ENCODE measurements at regions not wholly inside any gene's neighbourhood (a gene's known extent, or its start where the extent isn't known, plus 50 kb on each side); places are given as distances from the start of the nearest gene placed in this dataset.

- TF ChIP-seq, protein P1, sequence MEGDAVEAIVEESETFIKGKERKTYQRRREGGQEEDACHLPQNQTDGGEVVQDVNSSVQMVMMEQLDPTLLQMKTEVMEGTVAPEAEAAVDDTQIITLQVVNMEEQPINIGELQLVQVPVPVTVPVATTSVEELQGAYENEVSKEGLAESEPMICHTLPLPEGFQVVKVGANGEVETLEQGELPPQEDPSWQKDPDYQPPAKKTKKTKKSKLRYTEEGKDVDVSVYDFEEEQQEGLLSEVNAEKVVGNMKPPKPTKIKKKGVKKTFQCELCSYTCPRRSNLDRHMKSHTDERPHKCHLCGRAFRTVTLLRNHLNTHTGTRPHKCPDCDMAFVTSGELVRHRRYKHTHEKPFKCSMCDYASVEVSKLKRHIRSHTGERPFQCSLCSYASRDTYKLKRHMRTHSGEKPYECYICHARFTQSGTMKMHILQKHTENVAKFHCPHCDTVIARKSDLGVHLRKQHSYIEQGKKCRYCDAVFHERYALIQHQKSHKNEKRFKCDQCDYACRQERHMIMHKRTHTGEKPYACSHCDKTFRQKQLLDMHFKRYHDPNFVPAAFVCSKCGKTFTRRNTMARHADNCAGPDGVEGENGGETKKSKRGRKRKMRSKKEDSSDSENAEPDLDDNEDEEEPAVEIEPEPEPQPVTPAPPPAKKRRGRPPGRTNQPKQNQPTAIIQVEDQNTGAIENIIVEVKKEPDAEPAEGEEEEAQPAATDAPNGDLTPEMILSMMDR (IDR thresholded peaks at IDR 0.05) = no peak
- no peak for TF ChIP-seq POLR2A (IDR thresholded peaks at IDR 0.05)
Observed at GRCh38 chr5:99035942-99036341, 107.1 kb upstream of the CHD1 start.
